GM21717 (cell line): ENCODE measurements at regions not wholly inside any gene's neighbourhood (a gene's known extent, or its start where the extent isn't known, plus 50 kb on each side); places are given as distances from the start of the nearest gene placed in this dataset.

ENCODE experiments used
- ATAC-seq: cut with Tn5 transposase; IDR thresholded peaks from one replicate; pipeline ENCODE4 v1.9.1; 2021; ENCODE audit warnings: mild to moderate bottlenecking, moderate library complexity; ENCODE audit not compliant: unreplicated experiment

- ATAC-seq = no peak
Observed at GRCh38 chr11:28383456-28383855, 275.3 kb downstream of the METTL15 start.
